ENCODE measurements at regions not wholly inside any gene's neighbourhood (a gene's known extent, or its start where the extent isn't known, plus 50 kb on each side); places are given as distances from the start of the nearest gene placed in this dataset.

- TF ChIP-seq CTCF (IDR thresholded peaks at IDR 0.05; ENCODE audit: insufficient read depth, low read length, poor library complexity, severe bottlenecking) = no peak
- H3K4me3 ChIP-seq (replicated peaks; ENCODE audit: low read depth, low read length) = no peak overlapping the region
- H3K27me3 ChIP-seq (replicated peaks; ENCODE audit: control insufficient read depth, insufficient read depth, low read length) = no peaks in the 10 kb centered on the region
- no peaks in the 10 kb centered on the region for H3K36me3 ChIP-seq (ENCODE audit: control insufficient read depth, insufficient read depth, low read length)
- no peak for DNase-seq (ENCODE audit: extremely low read depth, insufficient read length)
Observed at GRCh38 chr9:754150-754931, 87.2 kb upstream of the DMRT1 start.

- H3K27me3 ChIP-seq (replicated peaks; ENCODE audit: control insufficient read depth, insufficient read depth, low read length) = no peaks in the 10 kb centered on the region
- H3K36me3 ChIP-seq (ENCODE audit: control insufficient read depth, insufficient read depth, low read length) = no peaks in the 10 kb centered on the region
- H3K4me3 ChIP-seq (replicated peaks; ENCODE audit: low read depth, low read length) = no peak overlapping the region
- no peak for TF ChIP-seq CTCF (IDR thresholded peaks at IDR 0.05; ENCODE audit: insufficient read depth, low read length, poor library complexity, severe bottlenecking)
- DNase-seq (ENCODE audit: extremely low read depth, insufficient read length) = no peak
Observed at GRCh38 chr9:755454-756381, 85.8 kb upstream of the DMRT1 start.

GRCh38 chr9:757246-757881, 84.1 kb upstream of the DMRT1 start:
- no peaks in the 10 kb centered on the region for H3K36me3 ChIP-seq (ENCODE audit: control insufficient read depth, insufficient read depth, low read length)
- H3K27me3 ChIP-seq (replicated peaks; ENCODE audit: control insufficient read depth, insufficient read depth, low read length) = no peaks in the 10 kb centered on the region; the same call in none of the 2 replicates
- no peak for DNase-seq (ENCODE audit: extremely low read depth, insufficient read length)
- no peak overlapping the region for H3K4me3 ChIP-seq (replicated peaks; ENCODE audit: low read depth, low read length)
- TF ChIP-seq CTCF (IDR thresholded peaks at IDR 0.05; ENCODE audit: insufficient read depth, low read length, poor library complexity, severe bottlenecking) = peak; percentile 54

GRCh38 chr9:758146-758545, 83.4 kb upstream of the DMRT1 start:
- Histone ChIP-seq H3K4me3 (replicated peaks; ENCODE audit: low read depth, low read length) (no peak overlapping the region), H3K36me3 (ENCODE audit: control insufficient read depth, insufficient read depth, low read length) (no peaks in the 10 kb centered on the region), H3K27me3 (replicated peaks; ENCODE audit: control insufficient read depth, insufficient read depth, low read length) (no peaks in the 10 kb centered on the region; the same call in none of the 2 replicates)
- no peak for DNase-seq (ENCODE audit: extremely low read depth, insufficient read length)
- no peak for TF ChIP-seq CTCF (IDR thresholded peaks at IDR 0.05; ENCODE audit: insufficient read depth, low read length, poor library complexity, severe bottlenecking)

GRCh38 chr9:759541-759940, 82.0 kb upstream of the DMRT1 start:
- TF ChIP-seq CTCF (IDR thresholded peaks at IDR 0.05; ENCODE audit: insufficient read depth, low read length, poor library complexity, severe bottlenecking) = no peak
- Histone ChIP-seq H3K36me3 (ENCODE audit: control insufficient read depth, insufficient read depth, low read length) (no peaks in the 10 kb centered on the region), H3K27me3 (replicated peaks; ENCODE audit: control insufficient read depth, insufficient read depth, low read length) (no peaks in the 10 kb centered on the region; the same call in none of the 2 replicates), H3K4me3 (replicated peaks; ENCODE audit: low read depth, low read length) (no peak overlapping the region)
- DNase-seq (ENCODE audit: extremely low read depth, insufficient read length) = no peak
